ENCODE measurements at regions not wholly inside any gene's neighbourhood (a gene's known extent, or its start where the extent isn't known, plus 50 kb on each side); places are given as distances from the start of the nearest gene placed in this dataset.

DNA sequence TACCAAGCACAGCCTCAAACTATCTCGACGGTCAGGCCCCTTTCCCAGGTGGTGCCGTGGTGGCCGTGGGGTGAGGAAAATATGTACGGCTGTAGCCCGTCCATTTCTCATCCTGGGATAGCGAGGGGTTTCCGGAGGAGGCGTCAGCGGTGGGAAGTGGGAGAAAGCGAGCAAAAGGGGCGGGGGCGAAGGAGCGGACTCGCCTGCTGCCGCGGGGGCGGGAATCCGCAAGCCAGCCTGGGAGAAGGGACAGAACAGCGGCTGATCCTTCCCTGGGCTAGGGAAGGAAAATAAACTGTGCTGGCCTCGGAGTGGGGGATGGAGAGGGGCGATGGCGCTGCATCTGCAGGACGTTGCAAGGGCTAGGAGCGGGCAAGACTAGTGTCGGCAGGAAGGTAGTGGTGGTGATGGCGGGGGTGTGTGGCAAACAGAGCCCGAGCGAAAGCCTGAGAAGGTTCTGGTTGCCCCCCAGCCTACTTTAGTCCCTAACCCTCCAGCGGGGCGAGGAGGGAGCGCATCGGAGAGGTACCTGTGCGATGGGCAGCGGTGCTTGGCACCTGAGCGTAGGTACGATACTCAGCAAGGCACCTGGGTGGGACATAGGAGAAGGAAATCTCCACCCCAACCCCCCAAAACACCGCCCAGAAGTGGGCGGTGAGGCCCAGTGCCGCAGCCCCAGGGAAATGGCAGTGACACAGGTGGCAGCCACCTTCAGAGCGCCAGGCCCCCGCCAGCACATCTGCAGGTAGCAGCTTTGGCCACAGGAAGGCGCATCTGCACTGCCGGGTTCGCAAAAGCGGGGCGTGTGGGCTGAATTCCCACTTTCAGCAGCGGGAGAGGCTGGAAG is 49.9 kb upstream of the STEAP1B start:
- no peaks in the 10 kb centered on the region for H3K4me1 Mint-ChIP-seq (ENCODE audit: low read depth, unreplicated experiment)

More for the DNA sequence above, 49.9 kb upstream of the STEAP1B start:
- Histone ChIP-seq H3K27me3 (replicated peaks; ENCODE audit: control insufficient read depth, insufficient read depth, low read length) (no peaks in the 10 kb centered on the region), H3K4me3 (ENCODE audit: low read depth, low read length) (no peak overlapping the region), H3K9me3 (no peaks in the 10 kb centered on the region), H3K4me1 (peaks cover 15% of the 10 kb centered on the region), H3K36me3 (ENCODE audit: control insufficient read depth, insufficient read depth, low read length) (no peaks in the 10 kb centered on the region)
- ChIA-PET CTCF (no interaction called here), POLR2A (no interaction called here)
- H3K36me3 Mint-ChIP-seq (ENCODE audit: insufficient read depth, unreplicated experiment), result no peaks in the 10 kb centered on the region
- no peak for DNase-seq
- H3K4me3 Mint-ChIP-seq (ENCODE audit: unreplicated experiment), result no peak overlapping the region
- H3K27ac Mint-ChIP-seq (ENCODE audit: unreplicated experiment), result no peak overlapping the region
- TF ChIP-seq, protein P1, sequence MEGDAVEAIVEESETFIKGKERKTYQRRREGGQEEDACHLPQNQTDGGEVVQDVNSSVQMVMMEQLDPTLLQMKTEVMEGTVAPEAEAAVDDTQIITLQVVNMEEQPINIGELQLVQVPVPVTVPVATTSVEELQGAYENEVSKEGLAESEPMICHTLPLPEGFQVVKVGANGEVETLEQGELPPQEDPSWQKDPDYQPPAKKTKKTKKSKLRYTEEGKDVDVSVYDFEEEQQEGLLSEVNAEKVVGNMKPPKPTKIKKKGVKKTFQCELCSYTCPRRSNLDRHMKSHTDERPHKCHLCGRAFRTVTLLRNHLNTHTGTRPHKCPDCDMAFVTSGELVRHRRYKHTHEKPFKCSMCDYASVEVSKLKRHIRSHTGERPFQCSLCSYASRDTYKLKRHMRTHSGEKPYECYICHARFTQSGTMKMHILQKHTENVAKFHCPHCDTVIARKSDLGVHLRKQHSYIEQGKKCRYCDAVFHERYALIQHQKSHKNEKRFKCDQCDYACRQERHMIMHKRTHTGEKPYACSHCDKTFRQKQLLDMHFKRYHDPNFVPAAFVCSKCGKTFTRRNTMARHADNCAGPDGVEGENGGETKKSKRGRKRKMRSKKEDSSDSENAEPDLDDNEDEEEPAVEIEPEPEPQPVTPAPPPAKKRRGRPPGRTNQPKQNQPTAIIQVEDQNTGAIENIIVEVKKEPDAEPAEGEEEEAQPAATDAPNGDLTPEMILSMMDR (IDR thresholded peaks at IDR 0.05; ENCODE audit: insufficient read depth in 1 of 2, low read depth in 1 of 2, low read length in 1 of 2, severe bottlenecking in 1 of 2, unreplicated experiment in 1 of 2), result no peak
- H3K27me3 Mint-ChIP-seq (ENCODE audit: insufficient read depth, unreplicated experiment), result no peaks in the 10 kb centered on the region
- H3K9me3 Mint-ChIP-seq (ENCODE audit: unreplicated experiment), result no peaks in the 10 kb centered on the region
- intact Hi-C loops (cut with micrococcal nuclease; ENCODE audit: unreplicated experiment), result no loop called here
- no TSS peak for BruUV-seq (replicated peaks)

Measured in Caco-2 (cell line).